B cell (primary cell): ENCODE measurements at regions not wholly inside any gene's neighbourhood (a gene's known extent, or its start where the extent isn't known, plus 50 kb on each side); places are given as distances from the start of the nearest gene placed in this dataset.

Experiments
- CTCF ChIP-seq: fragments of 200-600 bp; IDR thresholded peaks from one replicate; pipeline ENCODE4 v1.8.0; 2022; ENCODE audit warnings: antibody characterized with exemption, mild to moderate bottlenecking
- EZH2 ChIP-seq: IDR thresholded peaks from 2 replicates; pipeline ENCODE4 v1.6.1; 2012; ENCODE audit warnings: borderline replicate concordance, low read depth, mild to moderate bottlenecking, moderate library complexity, low read length; ENCODE audit not compliant: insufficient read depth, poor library complexity, severe bottlenecking

GRCh38 chr4:53813998-53814397 is 222.7 kb upstream of the LNX1 start:
- TF ChIP-seq CTCF: no peak
- no peak for TF ChIP-seq EZH2
